NT2/D1 (cell line): ENCODE measurements at regions not wholly inside any gene's neighbourhood (a gene's known extent, or its start where the extent isn't known, plus 50 kb on each side); places are given as distances from the start of the nearest gene placed in this dataset.
"Not testable (repeated sequence)": the region's sequence is repeated elsewhere in the genome, so short reads cannot be mapped to it uniquely, and the experiment has no call there.

Experiments used
- SUZ12 ChIP-seq: IDR thresholded peaks from 2 replicates; pipeline ENCODE4 v1.6.1; 2011; ENCODE audit not compliant: insufficient read length, insufficient read depth; ENCODE audit errors: extremely low read depth
- YY1 ChIP-seq: IDR thresholded peaks from 2 replicates; pipeline ENCODE4 v1.6.1; 2011; ENCODE audit not compliant: insufficient read length, insufficient read depth
- ZNF274 ChIP-seq: IDR thresholded peaks from 2 replicates; pipeline ENCODE4 v1.6.1; 2011; ENCODE audit warnings: mild to moderate bottlenecking, low read depth, low read length

DNA sequence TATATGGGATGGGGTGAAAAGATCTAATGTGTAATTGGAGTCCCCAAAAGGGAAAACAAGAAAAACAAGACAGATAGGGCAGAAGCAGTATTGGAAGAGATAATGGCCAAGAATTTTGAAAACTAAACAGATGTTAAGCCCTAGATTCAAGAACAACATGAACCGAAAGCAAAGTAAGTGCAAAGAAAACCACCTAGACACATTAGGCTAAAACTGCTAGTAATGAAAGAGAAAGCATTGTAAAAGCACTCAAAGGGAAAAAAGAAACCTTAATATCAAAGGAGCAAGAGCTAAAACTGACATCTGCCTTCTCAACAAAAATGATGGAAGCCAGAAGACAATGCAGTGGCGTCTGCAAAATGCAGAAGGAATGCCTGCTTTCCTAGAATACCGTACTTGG lies 91.0 kb downstream of the CDRT15L2 start:
- not testable (repeated sequence) for TF ChIP-seq YY1, ZNF274, SUZ12
